WTC11 (cell line): ENCODE measurements at regions not wholly inside any gene's neighbourhood (a gene's known extent, or its start where the extent isn't known, plus 50 kb on each side); places are given as distances from the start of the nearest gene placed in this dataset.

Experiments
- ELF4 ChIP-seq: sonication (generic); formaldehyde crosslinking; IDR thresholded peaks from 2 replicates; pipeline ENCODE4 v1.8.1; 2022; ENCODE audit warnings: low read depth, mild to moderate bottlenecking, moderate library complexity, missing genetic modification reagents
- FOXJ3 ChIP-seq: sonication (generic); formaldehyde crosslinking; IDR thresholded peaks from 2 replicates; pipeline ENCODE4 v1.9.0; 2021; ENCODE audit warnings: missing genetic modification reagents, mild to moderate bottlenecking, borderline replicate concordance
- RELA ChIP-seq: sonication (generic); formaldehyde crosslinking; IDR thresholded peaks from 2 replicates; pipeline ENCODE4 v1.8.1; 2022; ENCODE audit warnings: missing genetic modification reagents, mild to moderate bottlenecking, borderline replicate concordance
- STAT6 ChIP-seq: sonication (generic); formaldehyde crosslinking; conservative IDR thresholded peaks from 2 replicates; pipeline ENCODE4 v1.8.1; 2023; ENCODE audit warnings: mild to moderate bottlenecking, low read depth, missing genetic modification reagents, moderate library complexity
- ZNF671 ChIP-seq: fragments of 250-450 bp; sonication (Bioruptor Pico); IDR thresholded peaks from 2 replicates; pipeline ENCODE4 v1.8.0; 2021; ENCODE audit warnings: mild to moderate bottlenecking
- TF ChIP-seq, protein P1 (sequence below): fragments of 200-600 bp; IDR thresholded peaks from 2 replicates; pipeline ENCODE4 v1.8.0; 2022; ENCODE audit warnings: antibody characterized with exemption

DNA sequence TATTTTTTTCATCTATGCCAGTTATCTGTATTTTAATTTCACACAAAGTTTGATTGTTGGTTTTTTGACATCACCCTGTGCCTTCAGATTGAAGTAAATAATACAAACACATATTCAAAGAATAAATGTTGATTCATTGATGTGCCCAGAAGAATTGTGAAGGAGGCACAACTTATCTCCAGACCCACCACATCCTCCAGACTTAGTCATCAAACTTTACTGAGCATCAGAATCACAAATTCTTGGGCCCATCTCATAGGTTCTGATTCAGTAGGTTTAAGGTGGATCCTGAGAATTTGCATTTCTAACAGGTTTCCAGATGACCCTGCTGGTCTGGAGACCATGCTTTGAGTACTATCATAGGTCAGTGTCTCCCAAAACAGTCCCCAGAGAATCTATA lies 82.8 kb upstream of the PIK3C3 start:
- no peak for TF ChIP-seq ELF4 (CRISPR knock-in tag)
- TF ChIP-seq RELA (CRISPR knock-in tag) = no peak
- TF ChIP-seq, protein P1, sequence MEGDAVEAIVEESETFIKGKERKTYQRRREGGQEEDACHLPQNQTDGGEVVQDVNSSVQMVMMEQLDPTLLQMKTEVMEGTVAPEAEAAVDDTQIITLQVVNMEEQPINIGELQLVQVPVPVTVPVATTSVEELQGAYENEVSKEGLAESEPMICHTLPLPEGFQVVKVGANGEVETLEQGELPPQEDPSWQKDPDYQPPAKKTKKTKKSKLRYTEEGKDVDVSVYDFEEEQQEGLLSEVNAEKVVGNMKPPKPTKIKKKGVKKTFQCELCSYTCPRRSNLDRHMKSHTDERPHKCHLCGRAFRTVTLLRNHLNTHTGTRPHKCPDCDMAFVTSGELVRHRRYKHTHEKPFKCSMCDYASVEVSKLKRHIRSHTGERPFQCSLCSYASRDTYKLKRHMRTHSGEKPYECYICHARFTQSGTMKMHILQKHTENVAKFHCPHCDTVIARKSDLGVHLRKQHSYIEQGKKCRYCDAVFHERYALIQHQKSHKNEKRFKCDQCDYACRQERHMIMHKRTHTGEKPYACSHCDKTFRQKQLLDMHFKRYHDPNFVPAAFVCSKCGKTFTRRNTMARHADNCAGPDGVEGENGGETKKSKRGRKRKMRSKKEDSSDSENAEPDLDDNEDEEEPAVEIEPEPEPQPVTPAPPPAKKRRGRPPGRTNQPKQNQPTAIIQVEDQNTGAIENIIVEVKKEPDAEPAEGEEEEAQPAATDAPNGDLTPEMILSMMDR = no peak
- TF ChIP-seq STAT6 (CRISPR knock-in tag) = no peak
- no peak for TF ChIP-seq FOXJ3 (CRISPR knock-in tag)
- TF ChIP-seq ZNF671 = no peak
